Parathyroid adenoma (tissue), 2 donors: ENCODE measurements at regions not wholly inside any gene's neighbourhood (a gene's known extent, or its start where the extent isn't known, plus 50 kb on each side); places are given as distances from the start of the nearest gene placed in this dataset.
"Not testable (repeated sequence)": the region's sequence is repeated elsewhere in the genome, so short reads cannot be mapped to it uniquely, and the experiment has no call there.

Source experiments
- H2AFZ ChIP-seq: fragments of 300-600 bp; sonication (generic); one replicate; pipeline ENCODE4 v1.7.0; 2017; ENCODE audit warnings: antibody characterized with exemption, mild to moderate bottlenecking
- H3K27ac ChIP-seq: fragments of 300-600 bp; sonication (generic); one replicate; pipeline ENCODE4 v1.7.0; 2017
- H3K27me3 ChIP-seq: fragments of 300-600 bp; sonication (generic); one replicate; pipeline ENCODE4 v1.7.0; 2017; ENCODE audit warnings: low read length; ENCODE audit not compliant: control insufficient read depth, insufficient read depth
- H3K36me3 ChIP-seq: fragments of 300-600 bp; sonication (generic); one replicate; pipeline ENCODE4 v1.7.0; 2017; ENCODE audit warnings: low read length; ENCODE audit not compliant: control insufficient read depth, insufficient read depth
- H3K4me1 ChIP-seq: fragments of 300-600 bp; sonication (generic); one replicate; pipeline ENCODE4 v1.7.0; 2017; ENCODE audit warnings: control low read depth
- H3K4me2 ChIP-seq: fragments of 300-600 bp; sonication (generic); one replicate; pipeline ENCODE4 v1.7.0; 2017; ENCODE audit warnings: low read length
- H3K4me3 ChIP-seq: fragments of 300-600 bp; sonication (generic); one replicate; pipeline ENCODE4 v1.7.0; 2017; ENCODE audit warnings: low read depth, low read length
- H3K79me2 ChIP-seq: fragments of 300-600 bp; sonication (generic); one replicate; pipeline ENCODE4 v1.7.0; 2017; ENCODE audit warnings: control low read depth
- H3K9ac ChIP-seq: fragments of 300-600 bp; sonication (generic); one replicate; pipeline ENCODE4 v1.7.0; 2017; ENCODE audit warnings: mild to moderate bottlenecking
- H3K9me3 ChIP-seq: fragments of 300-600 bp; sonication (generic); one replicate; pipeline ENCODE4 v1.7.0; 2017; ENCODE audit warnings: low read length; ENCODE audit not compliant: control insufficient read depth
- CTCF ChIP-seq: fragments of 300-600 bp; sonication (generic); IDR thresholded peaks from one replicate; pipeline ENCODE4 v1.7.0; 2017; ENCODE audit warnings: antibody characterized with exemption, mild to moderate bottlenecking
- donor health status: primary hyperparathyroidism.

DNA sequence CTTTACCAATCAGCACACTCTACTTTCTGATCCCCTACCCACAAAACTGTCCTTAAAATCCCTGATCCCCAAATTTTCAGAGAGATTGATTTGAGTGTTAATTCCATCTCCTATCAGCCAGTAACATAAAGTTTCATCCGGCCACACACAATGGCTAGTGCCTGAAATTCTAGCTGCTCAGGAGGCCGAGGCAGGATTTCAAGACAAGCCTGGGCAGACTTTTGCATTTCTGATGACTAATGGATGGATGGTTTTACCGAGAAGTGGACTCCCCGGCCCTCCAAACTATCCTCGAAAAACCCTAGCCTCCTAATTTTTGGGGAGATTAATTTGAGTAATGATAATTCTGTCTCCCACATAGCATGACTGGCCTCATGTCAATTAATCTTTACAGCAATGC, 269.8 kb upstream of the POU1F1 start:
- Histone ChIP-seq H3K4me1 (no peaks in the 10 kb centered on the region), H3K27ac (no peak overlapping the region), H3K9me3 (no peaks in the 10 kb centered on the region), H3K9ac (no peak overlapping the region), H3K36me3 (no peaks in the 10 kb centered on the region), H3K79me2 (no peaks in the 10 kb centered on the region), H3K4me3 (no peak overlapping the region), H3K4me2 (no peak overlapping the region), H3K27me3 (no peaks in the 10 kb centered on the region), H2AFZ (no peak overlapping the region)
- TF ChIP-seq CTCF: no peak

DNA sequence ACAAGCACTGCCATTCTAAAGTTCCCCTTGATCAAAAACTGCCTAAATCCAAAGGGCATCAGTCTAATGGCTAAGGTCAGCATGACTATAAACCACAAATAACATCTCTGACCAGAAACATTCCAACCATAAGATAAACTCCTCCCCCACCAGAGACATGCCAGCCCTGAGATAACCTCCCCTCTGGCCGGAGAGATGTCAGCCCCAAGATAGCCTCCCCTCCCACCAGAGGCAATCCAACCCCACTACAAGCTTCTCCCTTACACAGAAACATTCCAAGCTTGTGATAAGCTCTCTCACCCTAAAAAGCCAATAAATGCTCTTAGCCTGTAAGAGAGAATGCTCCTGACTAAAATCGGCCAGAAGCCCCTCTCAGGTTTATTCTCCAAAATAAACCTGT, 267.0 kb upstream of the POU1F1 start:
- H3K4me2 ChIP-seq, H3K4me1 ChIP-seq, H3K9me3 ChIP-seq, H3K79me2 ChIP-seq, H3K4me3 ChIP-seq, H3K9ac ChIP-seq, H2AFZ ChIP-seq, H3K27ac ChIP-seq, H3K36me3 ChIP-seq, H3K27me3 ChIP-seq: not testable (repeated sequence)

DNA sequence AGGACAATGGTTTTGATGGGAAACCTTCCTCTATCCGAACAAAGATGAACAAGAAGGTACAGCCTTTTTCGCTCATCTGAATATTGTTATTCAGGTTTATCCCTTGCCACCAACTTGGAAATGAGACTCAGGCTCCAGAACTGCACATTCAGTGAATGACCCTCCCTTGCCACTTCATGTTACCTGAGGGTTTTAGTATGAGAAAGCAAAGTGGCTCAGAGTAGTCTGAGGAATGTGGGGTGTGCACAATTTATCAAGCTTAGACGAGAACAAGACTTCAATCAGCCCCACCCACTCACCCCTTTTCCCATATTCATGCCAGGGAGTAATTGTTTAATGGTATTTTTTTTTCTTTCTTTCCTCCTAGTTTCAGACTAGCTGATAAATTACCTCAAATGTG, 265.3 kb upstream of the POU1F1 start:
- H3K4me3 ChIP-seq: no peak overlapping the region
- no peaks in the 10 kb centered on the region for H3K4me1 ChIP-seq
- H3K27ac ChIP-seq: no peak overlapping the region
- H2AFZ ChIP-seq: no peak overlapping the region
- H3K4me2 ChIP-seq: no peak overlapping the region
- no peak for TF ChIP-seq CTCF
- H3K27me3 ChIP-seq: no peaks in the 10 kb centered on the region
- no peaks in the 10 kb centered on the region for H3K79me2 ChIP-seq
- H3K36me3 ChIP-seq: no peaks in the 10 kb centered on the region
- no peak overlapping the region for H3K9ac ChIP-seq
- H3K9me3 ChIP-seq: no peaks in the 10 kb centered on the region

DNA sequence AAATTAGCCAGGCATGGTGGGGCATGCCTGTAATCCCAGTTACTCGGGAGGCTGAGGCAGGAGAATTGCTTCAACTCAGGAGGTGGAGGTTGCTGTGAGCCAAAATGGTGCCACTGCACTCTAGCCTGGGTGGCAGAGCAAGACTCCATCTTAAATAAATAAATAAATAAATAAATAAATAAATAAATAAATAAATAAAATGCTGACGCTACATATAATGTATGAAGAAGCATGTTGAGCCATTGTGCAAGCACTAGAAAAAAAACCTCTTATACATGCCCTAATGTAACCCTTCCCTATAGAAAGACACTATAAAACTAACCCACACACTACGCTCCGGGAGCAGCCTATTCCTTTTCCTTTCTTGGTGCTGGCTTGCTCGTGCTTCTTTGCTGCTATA, 262.3 kb upstream of the POU1F1 start:
- H2AFZ ChIP-seq, H3K36me3 ChIP-seq, H3K9me3 ChIP-seq, H3K27ac ChIP-seq, H3K9ac ChIP-seq, H3K79me2 ChIP-seq, H3K4me2 ChIP-seq, H3K27me3 ChIP-seq, H3K4me3 ChIP-seq, H3K4me1 ChIP-seq: not testable (repeated sequence)

DNA sequence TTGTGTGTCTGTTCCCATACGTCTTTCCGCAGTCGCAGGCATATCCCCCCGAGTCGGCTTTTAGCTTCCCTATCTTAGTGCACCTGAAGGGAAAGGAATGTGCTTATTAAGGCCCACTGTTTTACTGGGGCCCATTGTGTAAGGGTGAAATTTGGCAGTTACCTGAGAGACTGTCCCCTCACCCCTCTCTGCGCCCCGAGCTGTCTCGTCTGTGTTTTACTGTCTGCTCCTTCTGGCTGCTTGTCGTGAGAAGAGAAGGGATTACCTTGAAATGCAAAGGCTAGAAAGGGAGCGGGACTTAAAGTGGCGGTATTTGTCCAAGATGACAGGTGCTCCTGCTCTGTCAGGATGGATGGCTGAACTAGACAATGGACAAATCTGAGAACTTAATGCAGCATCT, 233.0 kb upstream of the POU1F1 start:
- Histone ChIP-seq H2AFZ (no peak overlapping the region), H3K79me2 (no peaks in the 10 kb centered on the region), H3K9me3 (no peaks in the 10 kb centered on the region), H3K27ac (no peak overlapping the region), H3K4me2 (no peak overlapping the region), H3K27me3 (no peaks in the 10 kb centered on the region), H3K9ac (no peak overlapping the region), H3K4me3 (no peak overlapping the region), H3K36me3 (no peaks in the 10 kb centered on the region), H3K4me1 (no peaks in the 10 kb centered on the region)
- TF ChIP-seq CTCF: no peak

DNA sequence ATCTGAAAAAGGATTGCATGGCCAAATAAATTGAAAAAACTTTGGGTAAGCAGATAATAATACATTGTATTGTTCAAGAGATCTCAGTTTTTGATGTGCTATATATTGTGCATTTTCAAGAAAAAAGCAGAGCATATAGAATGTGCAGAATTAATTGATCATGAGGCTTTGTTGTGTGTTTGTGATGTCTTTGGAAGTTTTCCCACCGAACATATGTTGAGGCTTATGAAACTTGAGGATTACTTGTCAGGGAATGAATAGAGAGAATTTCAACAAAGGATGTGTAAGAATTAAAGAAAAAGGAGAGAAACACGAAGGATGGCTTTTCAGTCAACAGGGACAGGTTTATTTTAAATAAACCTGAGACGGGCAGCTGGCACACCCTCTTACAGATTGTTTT, 232.5 kb upstream of the POU1F1 start:
- no peak for TF ChIP-seq CTCF
- Histone ChIP-seq H3K4me3 (no peak overlapping the region), H3K4me2 (no peak overlapping the region), H3K27ac (no peak overlapping the region), H3K79me2 (no peaks in the 10 kb centered on the region), H3K36me3 (no peaks in the 10 kb centered on the region), H3K4me1 (no peaks in the 10 kb centered on the region), H3K9me3 (no peaks in the 10 kb centered on the region), H3K9ac (no peak overlapping the region), H3K27me3 (no peaks in the 10 kb centered on the region), H2AFZ (no peak overlapping the region)
